ENCODE measurements at regions not wholly inside any gene's neighbourhood (a gene's known extent, or its start where the extent isn't known, plus 50 kb on each side); places are given as distances from the start of the nearest gene placed in this dataset.

- TF ChIP-seq CTCF (IDR thresholded peaks at IDR 0.05) (no peak), EZH2 (IDR thresholded peaks at IDR 0.05; ENCODE audit: borderline replicate concordance, insufficient read depth, low read depth, low read length, poor library complexity, severe bottlenecking) (no peak)
Measured at GRCh38 chr4:187364851-187365250, 630.7 kb upstream of the ZFP42 start.

All from B cell (primary cell).